IMR-90 (cell line): ENCODE measurements at regions not wholly inside any gene's neighbourhood (a gene's known extent, or its start where the extent isn't known, plus 50 kb on each side); places are given as distances from the start of the nearest gene placed in this dataset.

Experiments
- ATAC-seq: fragments of 200-7000 bp; cut with Tn5 transposase; 2 replicates; pipeline ENCODE4 v1.9.1; 2020; ENCODE audit warnings: low read depth, mild to moderate bottlenecking, moderate library complexity
- BruUV-seq: library from RNA; stranded (reverse); fragments of 400-500 nt; replicated peaks from 2 replicates; lab custom pipeline; 2021; lab: Mats Ljungman, UMichigan
- CTCF ChIA-PET: fragments of 300-600 bp; formaldehyde crosslinking; extraction: SDS; loops from one replicate; lab custom pipeline; 2021; ENCODE audit warnings: antibody characterized with exemption; lab: Yijun Ruan, JAX
- POLR2A ChIA-PET: fragments of 300-600 bp; sonication (Branson Sonifier 250); formaldehyde crosslinking; loops from one replicate; lab custom pipeline; 2022; ENCODE audit warnings: antibody characterized with exemption; ENCODE audit not compliant: unreplicated experiment; lab: Charles Lee
- DNase-seq: peaks from one replicate; pipeline ENCODE4 v3.0.0; 2013
- H2AFZ ChIP-seq: replicated peaks from 2 replicates; pipeline ENCODE3; 2013; ENCODE audit warnings: low read length, mild to moderate bottlenecking; ENCODE audit not compliant: poor library complexity
- H2AK5ac ChIP-seq: 2 replicates; pipeline ENCODE4 v1.6.1; 2013; ENCODE audit warnings: low read depth, low read length, inconsistent platforms
- H2AK9ac ChIP-seq: replicated peaks from 2 replicates; pipeline ENCODE3; 2013; ENCODE audit warnings: mild to moderate bottlenecking, low read depth, low read length, moderate library complexity; ENCODE audit not compliant: poor library complexity
- H2BK120ac ChIP-seq: 2 replicates; pipeline ENCODE4 v1.6.1; 2013; ENCODE audit warnings: low read depth, low read length, inconsistent platforms
- H2BK15ac ChIP-seq: 3 replicates; pipeline ENCODE4 v1.6.1; 2013; ENCODE audit warnings: low read depth, low read length, inconsistent platforms
- H2BK20ac ChIP-seq: 2 replicates; pipeline ENCODE4 v1.6.1; 2013; ENCODE audit warnings: low read depth, mild to moderate bottlenecking, inconsistent platforms, low read length, moderate library complexity
- H2BK5ac ChIP-seq: 2 replicates; pipeline ENCODE4 v1.6.1; 2013; ENCODE audit warnings: mild to moderate bottlenecking, low read depth, low read length, inconsistent platforms; ENCODE audit not compliant: poor library complexity, severe bottlenecking
- H3K14ac ChIP-seq: replicated peaks from 2 replicates; pipeline ENCODE4 v1.6.1; 2013; ENCODE audit warnings: low read depth, low read length, inconsistent platforms
- H3K18ac ChIP-seq: 2 replicates; pipeline ENCODE4 v1.6.1; 2013; ENCODE audit warnings: low read depth, low read length, control low read depth
- H3K23ac ChIP-seq: 2 replicates; pipeline ENCODE4 v1.6.1; 2013; ENCODE audit warnings: low read depth, low read length, inconsistent platforms
- H3K27ac ChIP-seq: 2 replicates; pipeline ENCODE4 v1.5.1; 2013; ENCODE audit warnings: mild to moderate bottlenecking, control low read depth, low read length; ENCODE audit not compliant: insufficient read depth
- H3K27me3 ChIP-seq: 2 replicates; pipeline ENCODE4 v1.6.1; 2013; ENCODE audit warnings: low read length; ENCODE audit not compliant: control insufficient read depth, insufficient read depth
- H3K36me3 ChIP-seq: 2 replicates; pipeline ENCODE4 v1.6.1; 2013; ENCODE audit warnings: low read length, mixed read lengths; ENCODE audit not compliant: control insufficient read depth, insufficient read depth
- H3K4ac ChIP-seq: 2 replicates; pipeline ENCODE4 v1.6.1; 2013; ENCODE audit warnings: low read depth, low read length, inconsistent platforms
- H3K4me1 ChIP-seq: 2 replicates; pipeline ENCODE4 v1.6.1; 2013; ENCODE audit warnings: low read length, mixed read lengths; ENCODE audit not compliant: control insufficient read depth, insufficient read depth
- H3K4me2 ChIP-seq: 2 replicates; pipeline ENCODE4 v1.6.1; 2013; ENCODE audit warnings: low read depth, mild to moderate bottlenecking, control low read depth, low read length, moderate library complexity
- H3K4me3 ChIP-seq: 2 replicates; pipeline ENCODE4 v1.5.1; 2013; ENCODE audit warnings: low read depth, mild to moderate bottlenecking, control low read depth, low read length, moderate library complexity; ENCODE audit not compliant: insufficient read depth
- H3K56ac ChIP-seq: 2 replicates; pipeline ENCODE4 v1.6.1; 2013; ENCODE audit warnings: low read length, inconsistent platforms; ENCODE audit not compliant: insufficient read depth; ENCODE audit errors: extremely low read depth
- H3K79me1 ChIP-seq, 2 experiments: 2 replicates each; pipeline ENCODE4 v1.6.1; 2013; ENCODE audit warnings: low read length in 2 of 2, inconsistent platforms in 1 of 2, low read depth in 1 of 2
- H3K9ac ChIP-seq: 2 replicates; pipeline ENCODE4 v1.6.1; 2013; ENCODE audit warnings: low read depth, low read length, control low read depth
- H3K9me1 ChIP-seq: 2 replicates; pipeline ENCODE4 v1.6.1; 2013; ENCODE audit warnings: low read length, inconsistent platforms; ENCODE audit not compliant: insufficient read depth
- H3K9me3 ChIP-seq: 2 replicates; pipeline ENCODE4 v1.6.1; 2013; ENCODE audit warnings: low read length; ENCODE audit not compliant: control insufficient read depth, insufficient read depth
- H4K20me1 ChIP-seq: 2 replicates; pipeline ENCODE4 v1.6.1; 2013; ENCODE audit warnings: low read length, inconsistent platforms; ENCODE audit not compliant: insufficient read depth
- H4K5ac ChIP-seq: 2 replicates; pipeline ENCODE4 v1.6.1; 2013; ENCODE audit warnings: mild to moderate bottlenecking, low read depth, low read length, control low read depth
- H4K8ac ChIP-seq, 2 experiments: 2 replicates each; pipeline ENCODE4 v1.6.1; 2013; ENCODE audit warnings: low read depth in 2 of 2, low read length in 2 of 2, control low read depth in 1 of 2, inconsistent platforms in 1 of 2
- H4K91ac ChIP-seq: 2 replicates; pipeline ENCODE4 v1.6.1; 2013; ENCODE audit warnings: low read depth, low read length, inconsistent platforms; ENCODE audit not compliant: insufficient read depth
- BHLHE40 ChIP-seq: fragments of 150-350 bp; IDR thresholded peaks from 2 replicates; pipeline ENCODE4 v1.6.1; 2016; ENCODE audit warnings: mild to moderate bottlenecking, low read depth, low read length
- CEBPB ChIP-seq: IDR thresholded peaks from 2 replicates; pipeline ENCODE4 v1.6.1; 2012; ENCODE audit warnings: low read depth, low read length, improper control_type of control experiment
- CHD1 ChIP-seq: IDR thresholded peaks from 2 replicates; pipeline ENCODE4 v1.6.1; 2012; ENCODE audit warnings: low read depth, low read length, improper control_type of control experiment
- CTCF ChIP-seq: conservative IDR thresholded peaks from 2 replicates; pipeline ENCODE4 v1.5.1; 2012; ENCODE audit warnings: mild to moderate bottlenecking, low read depth, low read length, improper control_type of control experiment
- FOS ChIP-seq: fragments of 150-350 bp; IDR thresholded peaks from 2 replicates; pipeline ENCODE4 v1.6.1; 2016; ENCODE audit warnings: low read depth, low read length
- MAFK ChIP-seq: IDR thresholded peaks from 2 replicates; pipeline ENCODE4 v1.6.1; 2012; ENCODE audit warnings: low read depth, low read length, improper control_type of control experiment
- NFE2L2 ChIP-seq: fragments of 150-350 bp; IDR thresholded peaks from 2 replicates; pipeline ENCODE4 v1.6.1; 2016; ENCODE audit warnings: low read depth, mild to moderate bottlenecking, low read length
- POLR2A ChIP-seq: IDR thresholded peaks from 2 replicates; pipeline ENCODE4 v1.6.1; 2012; ENCODE audit warnings: mild to moderate bottlenecking, low read depth, low read length
- RAD21 ChIP-seq: IDR thresholded peaks from 2 replicates; pipeline ENCODE4 v1.6.1; 2012; ENCODE audit warnings: low read length, improper control_type of control experiment
- RCOR1 ChIP-seq: IDR thresholded peaks from 2 replicates; pipeline ENCODE4 v1.6.1; 2012; ENCODE audit warnings: mild to moderate bottlenecking, low read length, improper control_type of control experiment; ENCODE audit not compliant: insufficient replicate concordance
- RFX5 ChIP-seq: IDR thresholded peaks from 2 replicates; pipeline ENCODE4 v1.8.0; 2012; ENCODE audit warnings: low read depth, mild to moderate bottlenecking, low read length, moderate library complexity
- SMC3 ChIP-seq: fragments of 150-350 bp; IDR thresholded peaks from 2 replicates; pipeline ENCODE4 v1.6.1; 2016; ENCODE audit warnings: low read depth, mild to moderate bottlenecking, antibody characterized with exemption, low read length, moderate library complexity
- USF2 ChIP-seq: fragments of 150-350 bp; IDR thresholded peaks from 2 replicates; pipeline ENCODE4 v1.6.1; 2017; ENCODE audit warnings: mild to moderate bottlenecking, antibody characterized with exemption, low read length, low read depth
- WGBS, 2 experiments: methylation state at CpG; one replicate each; pipeline versions ENCODE4 v1.1.5 to v1.1.7; 2013; ENCODE audit warnings: missing lambda C conversion rate in 2 of 2; ENCODE audit not compliant: insufficient read length in 1 of 2; ENCODE audit errors: extremely low coverage in 2 of 2; 5-methylcytosine and 5-hydroxymethylcytosine counted together
- dilution Hi-C: fragments of 300-500 bp; cut with HindIII; formaldehyde crosslinking; loops from one replicate; pipeline ENCODE4 v1.14.3; 2018; ENCODE audit warnings: low sequenced_read_pairs; ENCODE audit not compliant: unreplicated experiment
- in situ Hi-C: fragments of 300-500 bp; cut with MboI; formaldehyde crosslinking; loops from 3 replicates; pipeline ENCODE4 v1.14.3; 2019; ENCODE audit warnings: low sequenced_read_pairs, inconsistent platforms, mixed read lengths
- intact Hi-C: fragments of 100-400 bp; cut with micrococcal nuclease; formaldehyde crosslinking; loops from 2 replicates; pipeline ENCODE4 v1.10.0; 2022
- TF ChIP-seq, protein P1 (sequence below): fragments of 150-350 bp; IDR thresholded peaks from 2 replicates; pipeline ENCODE4 v1.6.1; 2016; ENCODE audit warnings: low read depth, mild to moderate bottlenecking, low read length, moderate library complexity, borderline replicate concordance

- no TSS peak for BruUV-seq
- Histone ChIP-seq H3K27ac (no peak overlapping the region), H4K5ac (no peak overlapping the region), H3K9me3 (no peaks in the 10 kb centered on the region), H3K4ac (no peak overlapping the region), H3K56ac (no peak overlapping the region), H3K9ac (no peak overlapping the region), H3K36me3 (no peaks in the 10 kb centered on the region), H4K8ac (no peak overlapping the region), H4K91ac (no peak overlapping the region), H3K79me1 (no peaks in the 10 kb centered on the region), H2BK5ac (no peak overlapping the region), H2AK5ac (no peak overlapping the region), H3K4me1 (no peaks in the 10 kb centered on the region), H3K18ac (no peak overlapping the region), H3K4me3 (no peak overlapping the region), H2AFZ (no peak overlapping the region), H2BK15ac (no peak overlapping the region), H2AK9ac (no peak overlapping the region), H3K4me2 (no peak overlapping the region), H3K14ac (no peak overlapping the region), H2BK120ac (no peak overlapping the region), H2BK20ac (no peak overlapping the region), H3K23ac (no peak overlapping the region), H4K20me1 (no peaks in the 10 kb centered on the region), H3K27me3 (no peaks in the 10 kb centered on the region), H3K9me1 (no peaks in the 10 kb centered on the region)
- intact Hi-C loops, result no loop called here
- CTCF ChIA-PET, result no interaction called here
- ATAC-seq (no peak), DNase-seq (no peak)
- TF ChIP-seq POLR2A (no peak), CHD1 (no peak), RFX5 (no peak), NFE2L2 (no peak), RAD21 (no peak), FOS (no peak), USF2 (no peak), SMC3 (no peak), BHLHE40 (no peak), CTCF (no peak), CEBPB (no peak), MAFK (no peak), RCOR1 (no peak)
- TF ChIP-seq, protein P1, sequence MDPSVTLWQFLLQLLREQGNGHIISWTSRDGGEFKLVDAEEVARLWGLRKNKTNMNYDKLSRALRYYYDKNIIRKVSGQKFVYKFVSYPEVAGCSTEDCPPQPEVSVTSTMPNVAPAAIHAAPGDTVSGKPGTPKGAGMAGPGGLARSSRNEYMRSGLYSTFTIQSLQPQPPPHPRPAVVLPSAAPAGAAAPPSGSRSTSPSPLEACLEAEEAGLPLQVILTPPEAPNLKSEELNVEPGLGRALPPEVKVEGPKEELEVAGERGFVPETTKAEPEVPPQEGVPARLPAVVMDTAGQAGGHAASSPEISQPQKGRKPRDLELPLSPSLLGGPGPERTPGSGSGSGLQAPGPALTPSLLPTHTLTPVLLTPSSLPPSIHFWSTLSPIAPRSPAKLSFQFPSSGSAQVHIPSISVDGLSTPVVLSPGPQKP, result no peak
- dilution Hi-C loops, result no loop called here
- no CpG with 5 or more reads among the region's 1 CpG for WGBS, 2 experiments
- in situ Hi-C loops, result no loop called here
- POLR2A ChIA-PET, result no interaction called here
These were observed 535.2 kb upstream of the EPHA7 start for GRCh38 chr6:93954584-93954983.
